ENCODE measurements at regions not wholly inside any gene's neighbourhood (a gene's known extent, or its start where the extent isn't known, plus 50 kb on each side); places are given as distances from the start of the nearest gene placed in this dataset.

- Histone ChIP-seq H3K4me1 (ENCODE audit: insufficient read depth, low read length) (no peaks in the 10 kb centered on the region), H3K79me2 (ENCODE audit: insufficient read depth, low read length) (no peaks in the 10 kb centered on the region), H3K9ac (ENCODE audit: low read depth, low read length) (no peak overlapping the region), H3K4me2 (ENCODE audit: insufficient read depth, low read length) (no peak overlapping the region), H3K4me3 (ENCODE audit: low read depth in 1 of 2, low read length in 2 of 2) (no peak overlapping the region), H2AFZ (ENCODE audit: low read depth, low read length) (no peak overlapping the region), H3K27me3 (ENCODE audit: insufficient read depth, low read length, poor library complexity) (peaks cover 7% of the 10 kb centered on the region), H4K20me1 (ENCODE audit: insufficient read depth, low read length) (no peaks in the 10 kb centered on the region), H3K9me3 (ENCODE audit: insufficient read depth, low read length, severe bottlenecking) (no peaks in the 10 kb centered on the region), H3K36me3 (ENCODE audit: insufficient read depth, low read length) (no peaks in the 10 kb centered on the region), H3K27ac (ENCODE audit: low read length) (no peak overlapping the region)
- no peak for TF ChIP-seq EZH2 (IDR thresholded peaks at IDR 0.05; ENCODE audit: borderline replicate concordance, low read depth, low read length, severe bottlenecking)
- TF ChIP-seq, protein P1, sequence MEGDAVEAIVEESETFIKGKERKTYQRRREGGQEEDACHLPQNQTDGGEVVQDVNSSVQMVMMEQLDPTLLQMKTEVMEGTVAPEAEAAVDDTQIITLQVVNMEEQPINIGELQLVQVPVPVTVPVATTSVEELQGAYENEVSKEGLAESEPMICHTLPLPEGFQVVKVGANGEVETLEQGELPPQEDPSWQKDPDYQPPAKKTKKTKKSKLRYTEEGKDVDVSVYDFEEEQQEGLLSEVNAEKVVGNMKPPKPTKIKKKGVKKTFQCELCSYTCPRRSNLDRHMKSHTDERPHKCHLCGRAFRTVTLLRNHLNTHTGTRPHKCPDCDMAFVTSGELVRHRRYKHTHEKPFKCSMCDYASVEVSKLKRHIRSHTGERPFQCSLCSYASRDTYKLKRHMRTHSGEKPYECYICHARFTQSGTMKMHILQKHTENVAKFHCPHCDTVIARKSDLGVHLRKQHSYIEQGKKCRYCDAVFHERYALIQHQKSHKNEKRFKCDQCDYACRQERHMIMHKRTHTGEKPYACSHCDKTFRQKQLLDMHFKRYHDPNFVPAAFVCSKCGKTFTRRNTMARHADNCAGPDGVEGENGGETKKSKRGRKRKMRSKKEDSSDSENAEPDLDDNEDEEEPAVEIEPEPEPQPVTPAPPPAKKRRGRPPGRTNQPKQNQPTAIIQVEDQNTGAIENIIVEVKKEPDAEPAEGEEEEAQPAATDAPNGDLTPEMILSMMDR (IDR thresholded peaks at IDR 0.05; ENCODE audit: borderline replicate concordance, extremely low read depth, low read length, poor library complexity, severe bottlenecking): no peak
- no peak for ATAC-seq (ENCODE audit: insufficient read depth, low read depth)
- no peak for DNase-seq
Observed at GRCh38 chr2:200063155-200063554, 107.8 kb downstream of the MAIP1 start.

GRCh38 chr2:200064879-200065278, 109.5 kb downstream of the MAIP1 start:
- Histone ChIP-seq H3K9me3 (ENCODE audit: insufficient read depth, low read length, severe bottlenecking) (no peaks in the 10 kb centered on the region), H2AFZ (ENCODE audit: low read depth, low read length) (no peak overlapping the region), H3K27me3 (ENCODE audit: insufficient read depth, low read length, poor library complexity) (peaks cover 7% of the 10 kb centered on the region), H3K9ac (ENCODE audit: low read depth, low read length) (no peak overlapping the region), H3K4me2 (ENCODE audit: insufficient read depth, low read length) (no peak overlapping the region), H3K36me3 (ENCODE audit: insufficient read depth, low read length) (no peaks in the 10 kb centered on the region), H3K4me1 (ENCODE audit: insufficient read depth, low read length) (no peaks in the 10 kb centered on the region), H3K27ac (ENCODE audit: low read length) (no peak overlapping the region), H3K79me2 (ENCODE audit: insufficient read depth, low read length) (no peaks in the 10 kb centered on the region), H3K4me3 (ENCODE audit: low read depth in 1 of 2, low read length in 2 of 2) (no peak overlapping the region), H4K20me1 (ENCODE audit: insufficient read depth, low read length) (no peaks in the 10 kb centered on the region)
- no peak for TF ChIP-seq EZH2 (IDR thresholded peaks at IDR 0.05; ENCODE audit: borderline replicate concordance, low read depth, low read length, severe bottlenecking)
- TF ChIP-seq, protein P1 (IDR thresholded peaks at IDR 0.05; ENCODE audit: borderline replicate concordance, extremely low read depth, low read length, poor library complexity, severe bottlenecking): no peak
- DNase-seq (no peak), ATAC-seq (ENCODE audit: insufficient read depth, low read depth) (no peak)

DNA sequence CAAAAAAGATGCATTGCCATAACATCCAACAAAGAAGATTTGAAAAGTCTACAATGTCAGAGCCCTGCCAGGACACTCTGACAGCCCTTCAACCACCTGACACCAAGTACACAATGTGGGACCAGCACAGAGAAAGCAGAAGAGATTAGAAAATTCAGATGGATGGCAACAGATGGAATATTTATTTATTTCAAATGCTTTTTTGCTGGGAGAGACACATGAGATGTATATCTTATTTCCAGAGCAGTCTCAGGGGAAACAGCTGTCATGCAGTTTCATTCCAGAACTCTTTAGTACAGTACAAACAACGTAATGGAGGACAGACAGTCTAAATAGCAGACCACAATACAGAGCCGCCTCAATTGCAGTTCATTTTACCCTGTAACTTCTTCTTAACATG, 110.1 kb downstream of the MAIP1 start:
- H4K20me1 ChIP-seq (ENCODE audit: insufficient read depth, low read length): no peaks in the 10 kb centered on the region
- no peak overlapping the region for H3K27ac ChIP-seq (ENCODE audit: low read length)
- no peaks in the 10 kb centered on the region for H3K79me2 ChIP-seq (ENCODE audit: insufficient read depth, low read length)
- no peak for TF ChIP-seq EZH2 (IDR thresholded peaks at IDR 0.05; ENCODE audit: borderline replicate concordance, low read depth, low read length, severe bottlenecking)
- TF ChIP-seq, protein P1 (IDR thresholded peaks at IDR 0.05; ENCODE audit: borderline replicate concordance, extremely low read depth, low read length, poor library complexity, severe bottlenecking): no peak
- no peak overlapping the region for H3K9ac ChIP-seq (ENCODE audit: low read depth, low read length)
- H3K4me3 ChIP-seq (ENCODE audit: low read depth in 1 of 2, low read length in 2 of 2): no peak overlapping the region
- ATAC-seq (ENCODE audit: insufficient read depth, low read depth) (no peak), DNase-seq (no peak)
- no peaks in the 10 kb centered on the region for H3K4me1 ChIP-seq (ENCODE audit: insufficient read depth, low read length)
- H3K4me2 ChIP-seq (ENCODE audit: insufficient read depth, low read length): no peak overlapping the region
- H2AFZ ChIP-seq (ENCODE audit: low read depth, low read length): no peak overlapping the region
- H3K36me3 ChIP-seq (ENCODE audit: insufficient read depth, low read length): no peaks in the 10 kb centered on the region
- peaks cover 7% of the 10 kb centered on the region for H3K27me3 ChIP-seq (ENCODE audit: insufficient read depth, low read length, poor library complexity)
- H3K9me3 ChIP-seq (ENCODE audit: insufficient read depth, low read length, severe bottlenecking): no peaks in the 10 kb centered on the region

- Histone ChIP-seq H3K79me2 (ENCODE audit: insufficient read depth, low read length) (no peaks in the 10 kb centered on the region), H2AFZ (ENCODE audit: low read depth, low read length) (no peak overlapping the region), H3K4me1 (ENCODE audit: insufficient read depth, low read length) (no peaks in the 10 kb centered on the region), H3K9ac (ENCODE audit: low read depth, low read length) (no peak overlapping the region), H3K4me2 (ENCODE audit: insufficient read depth, low read length) (no peak overlapping the region), H3K36me3 (ENCODE audit: insufficient read depth, low read length) (no peaks in the 10 kb centered on the region), H3K9me3 (ENCODE audit: insufficient read depth, low read length, severe bottlenecking) (no peaks in the 10 kb centered on the region), H4K20me1 (ENCODE audit: insufficient read depth, low read length) (no peaks in the 10 kb centered on the region), H3K27me3 (ENCODE audit: insufficient read depth, low read length, poor library complexity) (peaks cover 7% of the 10 kb centered on the region), H3K27ac (ENCODE audit: low read length) (no peak overlapping the region), H3K4me3 (ENCODE audit: low read depth in 1 of 2, low read length in 2 of 2) (no peak overlapping the region)
- TF ChIP-seq, protein P1 (IDR thresholded peaks at IDR 0.05; ENCODE audit: borderline replicate concordance, extremely low read depth, low read length, poor library complexity, severe bottlenecking): no peak
- ATAC-seq (ENCODE audit: insufficient read depth, low read depth) (no peak), DNase-seq (no peak)
Observed at GRCh38 chr2:200066417-200066816, 111.0 kb downstream of the MAIP1 start.

All from DND-41 (cell line).